ENCODE measurements at regions not wholly inside any gene's neighbourhood (a gene's known extent, or its start where the extent isn't known, plus 50 kb on each side); places are given as distances from the start of the nearest gene placed in this dataset.

DNA sequence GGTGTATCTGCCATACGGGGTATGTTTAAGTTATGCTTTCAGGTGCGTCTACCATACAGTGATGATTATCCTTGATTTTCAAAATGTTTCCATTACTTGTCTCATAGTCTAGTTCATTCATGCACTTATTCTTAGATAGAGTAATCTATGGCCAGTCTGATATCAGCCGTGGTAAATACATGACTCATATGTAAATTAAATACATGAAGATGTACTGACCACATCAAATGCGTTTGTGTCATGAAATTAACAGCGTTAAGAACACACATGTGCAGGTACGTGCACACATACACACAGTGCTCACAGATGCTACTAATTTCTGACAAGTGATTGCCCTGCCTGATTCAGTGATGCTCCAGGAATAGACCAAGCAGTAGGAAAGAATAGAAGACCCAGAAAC, 75.2 kb upstream of the EXOC1L start:
- TF ChIP-seq TEAD4 (IDR thresholded peaks at IDR 0.05) (no peak), EP300 (IDR thresholded peaks at IDR 0.05; ENCODE audit: borderline replicate concordance) (no peak), YY1 (IDR thresholded peaks at IDR 0.05; ENCODE audit: low read depth) (no peak), TCF12 (IDR thresholded peaks at IDR 0.05; ENCODE audit: low read depth) (no peak)

DNA sequence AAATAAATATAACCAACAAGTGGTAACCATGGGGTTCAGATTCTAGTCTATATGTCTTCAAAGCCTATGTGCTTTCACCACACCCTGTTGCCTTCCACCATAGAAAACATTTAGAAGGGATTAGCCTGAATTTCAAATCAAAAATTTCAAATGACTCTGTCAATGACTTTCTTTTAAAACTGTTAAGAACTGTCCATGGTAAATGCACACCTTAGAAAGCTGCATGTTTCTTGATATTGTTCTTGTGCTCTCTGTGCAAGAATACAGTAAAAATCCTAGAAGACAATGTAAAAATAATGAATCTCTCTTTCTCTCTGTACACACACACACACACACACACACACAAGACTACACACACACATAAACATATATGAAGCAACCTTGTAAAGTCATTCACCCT, 74.6 kb upstream of the EXOC1L start:
- no peak for TF ChIP-seq CEBPB (IDR thresholded peaks at IDR 0.05)
- TF ChIP-seq, protein P1, sequence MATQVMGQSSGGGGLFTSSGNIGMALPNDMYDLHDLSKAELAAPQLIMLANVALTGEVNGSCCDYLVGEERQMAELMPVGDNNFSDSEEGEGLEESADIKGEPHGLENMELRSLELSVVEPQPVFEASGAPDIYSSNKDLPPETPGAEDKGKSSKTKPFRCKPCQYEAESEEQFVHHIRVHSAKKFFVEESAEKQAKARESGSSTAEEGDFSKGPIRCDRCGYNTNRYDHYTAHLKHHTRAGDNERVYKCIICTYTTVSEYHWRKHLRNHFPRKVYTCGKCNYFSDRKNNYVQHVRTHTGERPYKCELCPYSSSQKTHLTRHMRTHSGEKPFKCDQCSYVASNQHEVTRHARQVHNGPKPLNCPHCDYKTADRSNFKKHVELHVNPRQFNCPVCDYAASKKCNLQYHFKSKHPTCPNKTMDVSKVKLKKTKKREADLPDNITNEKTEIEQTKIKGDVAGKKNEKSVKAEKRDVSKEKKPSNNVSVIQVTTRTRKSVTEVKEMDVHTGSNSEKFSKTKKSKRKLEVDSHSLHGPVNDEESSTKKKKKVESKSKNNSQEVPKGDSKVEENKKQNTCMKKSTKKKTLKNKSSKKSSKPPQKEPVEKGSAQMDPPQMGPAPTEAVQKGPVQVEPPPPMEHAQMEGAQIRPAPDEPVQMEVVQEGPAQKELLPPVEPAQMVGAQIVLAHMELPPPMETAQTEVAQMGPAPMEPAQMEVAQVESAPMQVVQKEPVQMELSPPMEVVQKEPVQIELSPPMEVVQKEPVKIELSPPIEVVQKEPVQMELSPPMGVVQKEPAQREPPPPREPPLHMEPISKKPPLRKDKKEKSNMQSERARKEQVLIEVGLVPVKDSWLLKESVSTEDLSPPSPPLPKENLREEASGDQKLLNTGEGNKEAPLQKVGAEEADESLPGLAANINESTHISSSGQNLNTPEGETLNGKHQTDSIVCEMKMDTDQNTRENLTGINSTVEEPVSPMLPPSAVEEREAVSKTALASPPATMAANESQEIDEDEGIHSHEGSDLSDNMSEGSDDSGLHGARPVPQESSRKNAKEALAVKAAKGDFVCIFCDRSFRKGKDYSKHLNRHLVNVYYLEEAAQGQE (IDR thresholded peaks at IDR 0.05; ENCODE audit: low read depth), result peak; percentile 59
- no peak for TF ChIP-seq YY1 (IDR thresholded peaks at IDR 0.05; ENCODE audit: low read depth)

GRCh38 chr4:55747793-55748192, 71.8 kb upstream of the EXOC1L start:
- TF ChIP-seq NFIC (IDR thresholded peaks at IDR 0.05), result no peak
- no peak for TF ChIP-seq YY1 (IDR thresholded peaks at IDR 0.05; ENCODE audit: low read depth)
- no peak for TF ChIP-seq ZBTB7A (IDR thresholded peaks at IDR 0.05; ENCODE audit: low read depth)
- TF ChIP-seq FOXM1 (IDR thresholded peaks at IDR 0.05; ENCODE audit: borderline replicate concordance, low read depth), result no peak
- TF ChIP-seq, protein P1 (IDR thresholded peaks at IDR 0.05; ENCODE audit: low read depth), result no peak
- no peak for TF ChIP-seq EGR1 (IDR thresholded peaks at IDR 0.05)
- no peak for TF ChIP-seq CREB1 (IDR thresholded peaks at IDR 0.05; ENCODE audit: low read depth)
- TF ChIP-seq TCF12 (IDR thresholded peaks at IDR 0.05; ENCODE audit: low read depth), result no peak
- no peak for TF ChIP-seq TAF1 (IDR thresholded peaks at IDR 0.05; ENCODE audit: low read depth)

DNA sequence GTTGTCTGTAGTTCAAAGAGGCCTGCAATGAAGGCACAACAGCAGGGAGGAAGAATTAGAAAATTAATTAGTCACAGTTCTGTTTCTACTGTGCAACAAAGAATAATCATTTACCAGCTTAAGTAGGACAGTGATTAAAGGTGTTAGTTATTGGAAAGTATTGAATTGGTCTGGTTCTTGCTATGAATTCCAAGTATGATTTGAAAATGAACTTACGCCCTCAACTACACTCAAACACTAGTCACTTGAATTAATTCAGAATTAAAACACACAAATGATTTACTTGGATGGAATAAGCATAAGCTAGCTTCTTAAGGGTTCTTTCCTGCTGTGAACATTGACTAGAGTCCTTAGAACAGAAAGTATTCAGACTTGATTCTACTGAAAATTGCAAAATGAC, 69.9 kb upstream of the EXOC1L start:
- no peak for TF ChIP-seq RAD21 (IDR thresholded peaks at IDR 0.05; ENCODE audit: low read depth)
- TF ChIP-seq CREB1 (IDR thresholded peaks at IDR 0.05; ENCODE audit: low read depth), result no peak
- TF ChIP-seq, protein P1 (IDR thresholded peaks at IDR 0.05; ENCODE audit: low read depth), result no peak
- TF ChIP-seq, protein P2, sequence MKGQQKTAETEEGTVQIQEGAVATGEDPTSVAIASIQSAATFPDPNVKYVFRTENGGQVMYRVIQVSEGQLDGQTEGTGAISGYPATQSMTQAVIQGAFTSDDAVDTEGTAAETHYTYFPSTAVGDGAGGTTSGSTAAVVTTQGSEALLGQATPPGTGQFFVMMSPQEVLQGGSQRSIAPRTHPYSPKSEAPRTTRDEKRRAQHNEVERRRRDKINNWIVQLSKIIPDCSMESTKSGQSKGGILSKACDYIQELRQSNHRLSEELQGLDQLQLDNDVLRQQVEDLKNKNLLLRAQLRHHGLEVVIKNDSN (IDR thresholded peaks at IDR 0.05), result no peak
- TF ChIP-seq, protein P3, sequence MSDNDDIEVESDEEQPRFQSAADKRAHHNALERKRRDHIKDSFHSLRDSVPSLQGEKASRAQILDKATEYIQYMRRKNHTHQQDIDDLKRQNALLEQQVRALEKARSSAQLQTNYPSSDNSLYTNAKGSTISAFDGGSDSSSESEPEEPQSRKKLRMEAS (IDR thresholded peaks at IDR 0.05), result no peak
- no peak for TF ChIP-seq CEBPB (IDR thresholded peaks at IDR 0.05)
- TF ChIP-seq EGR1 (IDR thresholded peaks at IDR 0.05), result no peak
- no peak for TF ChIP-seq EP300 (IDR thresholded peaks at IDR 0.05; ENCODE audit: borderline replicate concordance)
- no peak for TF ChIP-seq NFIC (IDR thresholded peaks at IDR 0.05)

DNA sequence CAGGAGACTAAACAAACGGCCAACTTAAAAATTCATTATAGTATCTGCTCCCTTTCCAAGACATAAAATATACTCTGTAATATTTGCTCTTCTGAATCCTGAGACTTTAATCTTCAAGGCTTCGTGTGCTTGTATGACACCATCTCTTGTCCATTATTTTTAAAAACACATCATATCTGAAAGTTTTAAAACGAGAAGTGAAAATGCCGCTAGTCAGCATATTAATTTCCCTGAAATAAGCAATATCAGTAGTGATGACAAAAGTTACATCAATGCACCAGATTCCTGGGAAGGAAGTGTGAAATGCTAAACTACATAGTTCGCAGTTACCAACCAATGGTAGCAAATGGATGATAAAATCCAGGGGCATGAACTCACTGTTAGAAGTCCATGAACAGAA, 66.8 kb upstream of the EXOC1L start:
- TF ChIP-seq TCF12 (IDR thresholded peaks at IDR 0.05; ENCODE audit: low read depth), result no peak
- no peak for TF ChIP-seq FOXM1 (IDR thresholded peaks at IDR 0.05; ENCODE audit: borderline replicate concordance, low read depth)
- TF ChIP-seq, protein P1 (IDR thresholded peaks at IDR 0.05; ENCODE audit: low read depth), result no peak
- TF ChIP-seq NFIC (IDR thresholded peaks at IDR 0.05), result no peak
- TF ChIP-seq TAF1 (IDR thresholded peaks at IDR 0.05; ENCODE audit: low read depth), result no peak
- no peak for TF ChIP-seq EGR1 (IDR thresholded peaks at IDR 0.05)
- TF ChIP-seq TEAD4 (IDR thresholded peaks at IDR 0.05), result no peak
- no peak for TF ChIP-seq EP300 (IDR thresholded peaks at IDR 0.05; ENCODE audit: borderline replicate concordance)
- TF ChIP-seq, protein P2 (IDR thresholded peaks at IDR 0.05), result no peak
- no peak for TF ChIP-seq CEBPB (IDR thresholded peaks at IDR 0.05)
- TF ChIP-seq RAD21 (IDR thresholded peaks at IDR 0.05; ENCODE audit: low read depth), result no peak
- TF ChIP-seq CREB1 (IDR thresholded peaks at IDR 0.05; ENCODE audit: low read depth), result no peak
- no peak for TF ChIP-seq ZBTB7A (IDR thresholded peaks at IDR 0.05; ENCODE audit: low read depth)
- no peak for TF ChIP-seq YY1 (IDR thresholded peaks at IDR 0.05; ENCODE audit: low read depth)
- TF ChIP-seq, protein P3 (IDR thresholded peaks at IDR 0.05), result no peak

All from Ishikawa (cell line).